ENCODE measurements at regions not wholly inside any gene's neighbourhood (a gene's known extent, or its start where the extent isn't known, plus 50 kb on each side); places are given as distances from the start of the nearest gene placed in this dataset.

- no peak for DNase-seq (ENCODE audit: low read depth)
Measured at GRCh38 chr18:45378308-45378707, 237.0 kb upstream of the SLC14A2 start.

- DNase-seq (ENCODE audit: low read depth) = no peak
Measured at GRCh38 chr18:45378933-45379332, 236.3 kb upstream of the SLC14A2 start.

GRCh38 chr18:45379903-45380302 is 235.4 kb upstream of the SLC14A2 start:
- DNase-seq (ENCODE audit: low read depth) = no peak

GRCh38 chr18:45381282-45381681 is 234.0 kb upstream of the SLC14A2 start:
- DNase-seq (ENCODE audit: low read depth) = no peak

GRCh38 chr18:45383228-45383627 is 232.0 kb upstream of the SLC14A2 start:
- no peak for DNase-seq (ENCODE audit: low read depth)

GRCh38 chr18:45384137-45384961 is 230.9 kb upstream of the SLC14A2 start:
- DNase-seq (ENCODE audit: low read depth) = peak; percentile 26

- DNase-seq (ENCODE audit: low read depth) = no peak
Measured at GRCh38 chr18:45384962-45385315, 230.3 kb upstream of the SLC14A2 start.

- DNase-seq (ENCODE audit: low read depth) = peak; percentile 32
Measured at GRCh38 chr18:45386041-45386655, 229.1 kb upstream of the SLC14A2 start.

- no peak for DNase-seq (ENCODE audit: low read depth)
Measured at GRCh38 chr18:45387229-45387628, 228.0 kb upstream of the SLC14A2 start.

GRCh38 chr18:45398448-45398847 is 216.8 kb upstream of the SLC14A2 start:
- no peak for DNase-seq (ENCODE audit: low read depth)

GRCh38 chr18:45399146-45399545 is 216.1 kb upstream of the SLC14A2 start:
- no peak for DNase-seq (ENCODE audit: low read depth)

GRCh38 chr18:45399643-45400042 is 215.6 kb upstream of the SLC14A2 start:
- no peak for DNase-seq (ENCODE audit: low read depth)

- no peak for DNase-seq (ENCODE audit: low read depth)
Measured at GRCh38 chr18:45402485-45403056, 212.7 kb upstream of the SLC14A2 start.

GRCh38 chr18:45403341-45404049 is 211.8 kb upstream of the SLC14A2 start:
- no peak for DNase-seq (ENCODE audit: low read depth)

GRCh38 chr18:45408218-45408617 is 207.1 kb upstream of the SLC14A2 start:
- no peak for DNase-seq (ENCODE audit: low read depth)

- no peak for DNase-seq (ENCODE audit: low read depth)
Measured at GRCh38 chr18:45409971-45410370, 205.3 kb upstream of the SLC14A2 start.

- no peak for DNase-seq (ENCODE audit: low read depth)
Measured at GRCh38 chr18:45412577-45412976, 202.7 kb upstream of the SLC14A2 start.

GRCh38 chr18:45413180-45413836 is 202.0 kb upstream of the SLC14A2 start:
- peak; percentile 55 for DNase-seq (ENCODE audit: low read depth)

- DNase-seq (ENCODE audit: low read depth) = no peak
Measured at GRCh38 chr18:45415614-45416013, 199.7 kb upstream of the SLC14A2 start.

GRCh38 chr18:45416168-45416567 is 199.1 kb upstream of the SLC14A2 start:
- no peak for DNase-seq (ENCODE audit: low read depth)

- no peak for DNase-seq (ENCODE audit: low read depth)
Measured at GRCh38 chr18:45417392-45417791, 197.9 kb upstream of the SLC14A2 start.

GRCh38 chr18:45423659-45424058 is 191.6 kb upstream of the SLC14A2 start:
- no peak for DNase-seq (ENCODE audit: low read depth)

All from fibroblast of the conjunctiva (primary cell).